Fibroblast of skin of abdomen (primary cell): ENCODE measurements at regions not wholly inside any gene's neighbourhood (a gene's known extent, or its start where the extent isn't known, plus 50 kb on each side); places are given as distances from the start of the nearest gene placed in this dataset.
"Not testable (repeated sequence)": the region's sequence is repeated elsewhere in the genome, so short reads cannot be mapped to it uniquely, and the experiment has no call there.

Experiments used
- DNase-seq: peaks from one replicate; pipeline ENCODE4 v3.0.0-alpha.2; 2013

DNA sequence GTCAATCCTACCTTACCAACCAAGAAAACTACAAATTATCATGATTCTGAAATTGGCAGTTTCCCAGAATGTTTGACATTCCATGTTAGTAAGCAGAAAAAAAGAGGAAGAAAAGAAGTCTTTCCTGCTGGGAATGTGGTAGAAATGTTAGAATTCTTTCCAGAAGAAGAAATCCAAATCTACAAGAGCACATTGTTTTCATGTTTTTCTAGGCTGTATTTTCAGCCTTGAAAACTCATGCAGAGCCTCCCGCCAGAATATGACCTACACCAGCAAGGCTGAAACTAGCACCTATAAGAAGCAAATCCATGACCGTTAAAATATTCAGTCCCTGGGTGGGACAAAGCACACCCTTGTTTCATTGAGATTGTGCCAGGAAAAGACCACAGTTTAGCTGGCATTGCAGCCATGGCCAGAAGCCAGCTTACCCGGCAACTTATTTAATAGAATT, 259.4 kb downstream of the GJA1 start:
- DNase-seq: peak; percentile 77

- DNase-seq: no peak
Measured at GRCh38 chr6:121695329-121695728, 259.9 kb downstream of the GJA1 start.

GRCh38 chr6:121697921-121698320, 262.5 kb downstream of the GJA1 start:
- DNase-seq: no peak

GRCh38 chr6:121698617-121699016, 263.2 kb downstream of the GJA1 start:
- DNase-seq: no peak

- not testable (repeated sequence) for DNase-seq
Measured at GRCh38 chr6:121703129-121703528, 267.7 kb downstream of the GJA1 start.

DNA sequence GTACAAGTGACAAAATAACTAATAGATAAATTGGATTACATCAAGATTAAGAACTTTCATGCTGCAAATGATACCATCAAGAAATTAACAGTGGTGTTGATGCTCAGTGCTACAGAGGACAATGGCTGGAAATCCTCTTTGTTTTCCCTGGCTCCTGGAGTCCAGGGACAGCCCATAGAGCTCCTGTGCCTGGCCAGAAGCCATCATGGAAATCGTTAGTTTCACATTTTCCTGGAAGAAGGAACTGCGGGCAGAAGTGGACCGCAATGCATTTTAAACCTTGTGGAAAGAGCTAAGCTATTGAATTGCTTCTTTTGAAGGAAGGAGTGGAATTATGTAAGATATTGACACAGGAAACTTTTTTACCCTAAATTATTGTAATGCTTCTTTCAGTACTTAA, 276.0 kb downstream of the GJA1 start:
- DNase-seq: no peak

GRCh38 chr6:121717686-121718085, 282.2 kb downstream of the GJA1 start:
- no peak for DNase-seq

DNA sequence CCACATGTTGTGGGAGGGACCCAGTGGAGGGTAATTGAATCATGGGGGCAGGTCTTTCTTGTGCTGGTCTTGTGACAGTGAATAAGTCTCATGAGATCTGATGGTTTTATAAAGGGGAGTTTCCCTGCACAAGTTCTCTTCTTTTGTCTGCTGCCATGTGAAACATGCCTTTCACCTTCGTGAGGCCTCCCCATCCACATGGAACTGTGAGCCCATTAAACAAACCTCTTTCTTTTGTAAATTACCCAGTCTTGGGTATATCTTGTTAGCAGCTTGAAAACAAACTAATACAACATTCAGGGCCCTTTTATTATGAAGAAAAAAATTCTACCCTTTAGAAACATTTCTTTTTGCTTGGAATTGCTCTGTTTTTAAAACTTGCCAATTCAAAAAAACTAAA, 285.4 kb downstream of the GJA1 start:
- DNase-seq: not testable (repeated sequence)

GRCh38 chr6:121723623-121724022, 288.2 kb downstream of the GJA1 start:
- no peak for DNase-seq

- no peak for DNase-seq
Measured at GRCh38 chr6:121724576-121724975, 289.1 kb downstream of the GJA1 start.

- DNase-seq: no peak
Measured at GRCh38 chr6:121726596-121726995, 291.1 kb downstream of the GJA1 start.

GRCh38 chr6:121730616-121731015, 295.2 kb downstream of the GJA1 start:
- no peak for DNase-seq

DNA sequence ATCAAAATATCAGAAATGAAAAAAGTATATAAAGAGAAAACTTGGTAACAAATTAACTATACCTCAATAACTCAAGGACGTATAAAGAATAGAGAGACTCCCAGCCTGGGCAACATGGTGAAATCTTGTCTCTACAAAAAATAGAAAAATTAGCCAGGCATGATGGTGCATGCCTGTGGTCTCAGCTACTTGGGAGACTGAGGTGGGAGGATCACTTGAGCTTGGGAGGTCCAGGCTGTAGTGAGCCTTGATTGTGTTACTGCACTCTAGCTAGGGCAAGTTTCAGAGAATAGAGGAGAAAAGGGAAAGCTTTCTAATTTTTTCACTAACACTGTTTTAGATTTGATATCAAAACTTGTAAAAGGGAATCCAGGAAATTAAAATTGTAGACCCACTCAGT, 295.9 kb downstream of the GJA1 start:
- no peak for DNase-seq

DNA sequence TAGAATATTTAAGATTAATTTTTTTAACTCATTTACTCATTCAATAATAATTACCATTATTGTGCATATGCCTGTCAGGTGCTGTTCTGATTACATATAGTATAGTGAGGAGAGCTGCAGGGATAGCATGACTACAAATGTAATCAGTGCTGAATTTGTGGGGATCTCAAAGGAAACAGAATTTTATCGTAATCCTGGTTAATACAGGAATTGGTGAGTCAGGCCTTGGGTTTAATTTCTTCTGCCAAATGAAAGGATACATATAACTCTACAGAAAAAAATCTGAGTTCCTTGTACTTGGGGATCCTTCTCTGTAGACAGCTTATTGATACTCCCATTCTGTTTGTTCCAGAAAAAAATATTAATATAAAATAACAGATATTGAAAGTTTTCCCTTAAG, 297.2 kb downstream of the GJA1 start:
- DNase-seq: peak; percentile 12

- DNase-seq: peak; percentile 17
Measured at GRCh38 chr6:121733234-121733633, 297.8 kb downstream of the GJA1 start.

DNA sequence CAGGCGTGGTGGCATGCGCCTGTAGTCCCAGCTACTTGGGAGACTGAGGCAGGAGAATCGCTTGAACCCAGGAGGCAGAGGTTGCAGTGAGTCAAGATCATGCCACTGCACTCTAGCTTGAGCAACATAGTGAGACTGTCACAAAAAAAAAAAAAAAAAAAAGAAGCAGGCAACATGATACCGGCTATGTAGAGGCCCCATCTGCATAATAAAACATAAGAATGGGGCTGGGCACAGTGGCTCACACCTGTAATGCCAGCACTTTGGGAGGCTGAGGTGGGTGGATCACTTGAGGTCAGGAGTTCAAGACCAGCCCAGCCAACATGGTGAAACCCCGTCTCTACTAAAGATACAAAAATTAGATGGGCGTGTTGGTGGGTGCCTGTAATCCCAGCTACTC, 304.7 kb downstream of the GJA1 start:
- DNase-seq: not testable (repeated sequence)

- DNase-seq: no peak
Measured at GRCh38 chr6:121743691-121744090, 308.2 kb downstream of the GJA1 start.

- DNase-seq: peak; percentile 75
Measured at GRCh38 chr6:121748376-121748775, 312.9 kb downstream of the GJA1 start.

GRCh38 chr6:121748850-121749249, 313.4 kb downstream of the GJA1 start:
- DNase-seq: no peak

GRCh38 chr6:121755485-121755884, 320.0 kb downstream of the GJA1 start:
- DNase-seq: no peak

DNA sequence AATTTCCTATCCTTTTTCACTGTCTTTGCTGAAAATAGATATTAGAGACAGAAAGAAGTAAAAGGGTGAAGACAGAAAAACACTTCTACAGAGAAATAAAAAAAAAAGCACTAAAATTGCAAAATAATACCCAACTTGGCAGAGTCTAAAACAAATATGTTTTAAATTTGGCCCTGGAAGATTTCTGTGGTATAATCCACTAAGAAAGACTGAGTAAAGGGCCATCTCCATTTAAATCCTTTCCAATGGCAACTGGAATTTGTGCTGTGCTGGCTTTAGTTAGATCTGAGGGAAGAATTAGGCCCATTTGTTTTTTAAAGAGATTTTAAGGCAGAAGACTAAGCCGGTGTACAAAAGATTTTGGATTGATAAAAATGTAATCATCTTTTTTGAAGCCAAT, 321.2 kb downstream of the GJA1 start:
- DNase-seq: no peak

GRCh38 chr6:121759370-121759769, 323.9 kb downstream of the GJA1 start:
- no peak for DNase-seq

DNA sequence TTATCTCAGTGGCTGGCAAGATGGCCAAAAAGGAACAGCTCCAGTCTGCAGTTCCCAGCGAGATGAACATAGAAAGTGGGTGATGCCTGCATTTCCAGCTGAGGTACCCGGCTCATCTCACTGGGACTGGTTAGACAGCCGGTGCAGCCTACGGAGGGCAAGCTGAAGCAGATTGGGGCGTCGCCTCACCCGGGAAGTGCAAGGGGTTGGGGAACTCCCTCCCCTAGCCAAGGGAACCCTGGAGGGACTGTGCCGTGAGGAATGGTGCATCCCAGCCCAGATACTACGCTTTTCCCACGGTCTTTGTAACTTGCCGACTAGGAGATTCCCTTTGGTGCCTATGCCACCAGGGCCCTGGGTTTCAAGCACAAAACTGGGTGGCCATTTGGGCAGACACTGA, 324.7 kb downstream of the GJA1 start:
- no peak for DNase-seq

- DNase-seq: no peak
Measured at GRCh38 chr6:121760745-121761144, 325.3 kb downstream of the GJA1 start.

DNA sequence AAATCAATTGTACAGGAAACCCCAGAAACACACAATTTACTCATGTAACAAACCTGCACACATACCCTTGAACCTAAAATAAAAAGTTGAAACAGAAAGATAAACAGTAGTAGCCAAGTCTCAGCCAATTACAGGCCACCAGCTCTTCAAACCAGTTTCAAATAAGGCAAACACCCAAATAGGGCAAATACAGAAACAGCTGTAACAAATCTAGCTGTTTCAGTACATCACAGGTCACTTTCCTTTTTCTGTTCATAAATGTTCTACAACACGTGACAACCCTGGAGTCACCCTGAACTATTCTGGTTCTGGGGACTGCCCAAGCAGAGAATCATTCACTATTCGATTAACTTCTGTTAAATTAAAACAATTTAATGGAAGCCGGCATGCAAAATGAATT, 329.0 kb downstream of the GJA1 start:
- DNase-seq: no peak

GRCh38 chr6:121765060-121765459, 329.6 kb downstream of the GJA1 start:
- peak; percentile 26 for DNase-seq
